Gastrocnemius medialis (tissue), 4 donors: ENCODE measurements at regions not wholly inside any gene's neighbourhood (a gene's known extent, or its start where the extent isn't known, plus 50 kb on each side); places are given as distances from the start of the nearest gene placed in this dataset.

Experiments
- POLR2A ChIP-seq, 2 donors: fragments of 450-650 bp; IDR thresholded peaks; one replicate each; pipeline ENCODE4 v1.6.1; 2017; ENCODE audit warnings: antibody characterized with exemption in 2 of 2, mild to moderate bottlenecking in 2 of 2, moderate library complexity in 2 of 2
- TF ChIP-seq, protein P1 (sequence below), 5 experiments: fragments of 450-650 bp in 3 of 5; fragments of 200-600 bp in 2 of 5; sonication (generic) in 2 of 5; IDR thresholded peaks in 4 of 5; conservative IDR thresholded peaks in 1 of 5; 1 replicate in 4 of 5; 2 replicates in 1 of 5; pipeline ENCODE4 v1.5.1; 2016 to 2019; ENCODE audit warnings: antibody characterized with exemption in 5 of 5, mild to moderate bottlenecking in 3 of 5, moderate library complexity in 3 of 5

DNA sequence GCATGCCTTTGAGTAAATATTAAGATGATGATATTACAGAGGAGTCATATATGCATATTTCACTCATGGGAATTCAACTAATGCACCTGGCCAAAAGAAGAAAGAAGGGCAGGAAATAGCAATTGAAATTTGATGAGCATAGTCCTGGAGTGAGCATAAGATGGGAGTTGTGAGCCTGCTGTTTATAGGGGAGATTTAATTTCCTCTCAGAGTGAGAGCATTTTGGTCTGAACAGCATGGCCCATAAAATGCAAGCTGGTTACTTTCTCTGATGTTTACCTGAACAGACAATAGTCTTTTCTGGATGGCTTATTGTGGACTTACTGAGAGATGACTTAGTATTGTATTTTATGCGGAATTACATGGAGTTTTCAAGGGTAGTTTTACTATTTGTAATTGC lies 53.6 kb downstream of the FHIP1A start:
- TF ChIP-seq POLR2A (IDR thresholded peaks at IDR 0.05): no peak
- TF ChIP-seq, protein P1, sequence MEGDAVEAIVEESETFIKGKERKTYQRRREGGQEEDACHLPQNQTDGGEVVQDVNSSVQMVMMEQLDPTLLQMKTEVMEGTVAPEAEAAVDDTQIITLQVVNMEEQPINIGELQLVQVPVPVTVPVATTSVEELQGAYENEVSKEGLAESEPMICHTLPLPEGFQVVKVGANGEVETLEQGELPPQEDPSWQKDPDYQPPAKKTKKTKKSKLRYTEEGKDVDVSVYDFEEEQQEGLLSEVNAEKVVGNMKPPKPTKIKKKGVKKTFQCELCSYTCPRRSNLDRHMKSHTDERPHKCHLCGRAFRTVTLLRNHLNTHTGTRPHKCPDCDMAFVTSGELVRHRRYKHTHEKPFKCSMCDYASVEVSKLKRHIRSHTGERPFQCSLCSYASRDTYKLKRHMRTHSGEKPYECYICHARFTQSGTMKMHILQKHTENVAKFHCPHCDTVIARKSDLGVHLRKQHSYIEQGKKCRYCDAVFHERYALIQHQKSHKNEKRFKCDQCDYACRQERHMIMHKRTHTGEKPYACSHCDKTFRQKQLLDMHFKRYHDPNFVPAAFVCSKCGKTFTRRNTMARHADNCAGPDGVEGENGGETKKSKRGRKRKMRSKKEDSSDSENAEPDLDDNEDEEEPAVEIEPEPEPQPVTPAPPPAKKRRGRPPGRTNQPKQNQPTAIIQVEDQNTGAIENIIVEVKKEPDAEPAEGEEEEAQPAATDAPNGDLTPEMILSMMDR (IDR thresholded peaks at IDR 0.05 in 4 of 5, conservative IDR thresholded peaks at IDR 0.05 in 1 of 5): no peak
